ENCODE measurements at regions not wholly inside any gene's neighbourhood (a gene's known extent, or its start where the extent isn't known, plus 50 kb on each side); places are given as distances from the start of the nearest gene placed in this dataset.
A peak's percentile ranks its signal among the peaks of the same experiment; 100 is the strongest.
"Not testable (repeated sequence)": the region's sequence is repeated elsewhere in the genome, so short reads cannot be mapped to it uniquely, and the experiment has no call there.

- intact Hi-C loops (cut with DNase I), result loop anchor here in 1 of 2 donors (5.0 kb wide), 1 partner anchor 323 kb away; no protein-coding TSS in a partner anchor
- no peaks in the 10 kb centered on the region for H3K27me3 ChIP-seq (ENCODE audit: insufficient read depth in 3 of 3, low read length in 2 of 3)
- no peak for DNase-seq
- peaks cover 8% of the 10 kb centered on the region for H3K4me1 ChIP-seq
- no peaks in the 10 kb centered on the region for H3K36me3 ChIP-seq (ENCODE audit: insufficient read depth in 1 of 2, low read depth in 1 of 2)
- ATAC-seq, result peak in 3 of 4 donors; percentile 25 to 41 (median 36)
- H3K27ac ChIP-seq, result no peak overlapping the region
- TF ChIP-seq, protein P1, sequence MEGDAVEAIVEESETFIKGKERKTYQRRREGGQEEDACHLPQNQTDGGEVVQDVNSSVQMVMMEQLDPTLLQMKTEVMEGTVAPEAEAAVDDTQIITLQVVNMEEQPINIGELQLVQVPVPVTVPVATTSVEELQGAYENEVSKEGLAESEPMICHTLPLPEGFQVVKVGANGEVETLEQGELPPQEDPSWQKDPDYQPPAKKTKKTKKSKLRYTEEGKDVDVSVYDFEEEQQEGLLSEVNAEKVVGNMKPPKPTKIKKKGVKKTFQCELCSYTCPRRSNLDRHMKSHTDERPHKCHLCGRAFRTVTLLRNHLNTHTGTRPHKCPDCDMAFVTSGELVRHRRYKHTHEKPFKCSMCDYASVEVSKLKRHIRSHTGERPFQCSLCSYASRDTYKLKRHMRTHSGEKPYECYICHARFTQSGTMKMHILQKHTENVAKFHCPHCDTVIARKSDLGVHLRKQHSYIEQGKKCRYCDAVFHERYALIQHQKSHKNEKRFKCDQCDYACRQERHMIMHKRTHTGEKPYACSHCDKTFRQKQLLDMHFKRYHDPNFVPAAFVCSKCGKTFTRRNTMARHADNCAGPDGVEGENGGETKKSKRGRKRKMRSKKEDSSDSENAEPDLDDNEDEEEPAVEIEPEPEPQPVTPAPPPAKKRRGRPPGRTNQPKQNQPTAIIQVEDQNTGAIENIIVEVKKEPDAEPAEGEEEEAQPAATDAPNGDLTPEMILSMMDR (IDR thresholded peaks at IDR 0.05), result no peak
- H3K4me3 ChIP-seq, result peak overlapping the region; percentile 55
- 11 to 17% (median 16%) methylated on average over 8 of the region's 8 CpGs for WGBS, 3 donors
- no peaks in the 10 kb centered on the region for H3K9me3 ChIP-seq
Observed at GRCh38 chr6:85865420-85866369, 223.0 kb upstream of the SYNCRIP start.

- DNase-seq, result no peak
- peaks cover 8% of the 10 kb centered on the region for H3K4me1 ChIP-seq
- no peak overlapping the region for H3K27ac ChIP-seq
- peak overlapping the region; percentile 55 for H3K4me3 ChIP-seq
- no peak for ATAC-seq
- 29 to 45% (median 39%) methylated on average over 7 of the region's 7 CpGs for WGBS, 3 donors
- no peaks in the 10 kb centered on the region for H3K36me3 ChIP-seq (ENCODE audit: insufficient read depth in 1 of 2, low read depth in 1 of 2)
- H3K27me3 ChIP-seq (ENCODE audit: insufficient read depth in 3 of 3, low read length in 2 of 3), result no peaks in the 10 kb centered on the region
- intact Hi-C loops (cut with DNase I), result loop anchor here in 1 of 2 donors (5.0 kb wide), 1 partner anchor 322 kb away; no protein-coding TSS in a partner anchor
- TF ChIP-seq, protein P1 (IDR thresholded peaks at IDR 0.05), result no peak
- H3K9me3 ChIP-seq, result no peaks in the 10 kb centered on the region
Observed at GRCh38 chr6:85864453-85865401, 222.0 kb upstream of the SYNCRIP start.

DNA sequence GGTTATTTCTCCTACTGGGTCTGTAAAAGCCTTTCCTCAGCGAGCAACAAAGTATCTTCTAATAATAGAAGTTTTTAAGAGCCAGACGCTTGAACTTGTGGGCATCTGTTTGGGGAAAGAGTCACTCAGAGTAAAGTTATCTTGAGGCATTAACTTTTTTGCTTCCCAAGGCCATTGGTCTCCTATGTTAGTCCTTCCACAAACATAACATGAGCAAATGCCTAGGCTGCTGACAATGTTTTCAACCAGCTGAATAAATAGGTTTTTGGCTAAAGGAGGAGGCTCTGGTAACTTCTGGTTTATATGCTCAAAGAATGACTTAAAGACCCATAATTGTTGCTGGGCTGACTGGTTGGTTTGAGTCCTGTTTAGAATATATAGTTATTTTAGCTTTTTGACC, 213.5 kb upstream of the SYNCRIP start:
- intact Hi-C loops (cut with DNase I), result no loop called here

GRCh38 chr6:85838351-85839119, 195.8 kb upstream of the SYNCRIP start:
- intact Hi-C loops (cut with DNase I); H3K36me3 ChIP-seq (ENCODE audit: insufficient read depth in 1 of 2, low read depth in 1 of 2); DNase-seq; ATAC-seq; H3K4me3 ChIP-seq; H3K27me3 ChIP-seq (ENCODE audit: insufficient read depth in 3 of 3, low read length in 2 of 3); H3K4me1 ChIP-seq; H3K9me3 ChIP-seq; H3K27ac ChIP-seq: not testable (repeated sequence)
- WGBS, 3 donors, result 95 to 97% (median 96%) methylated on average over 20 to 37 of the region's 37 CpGs

More for the DNA sequence above, 213.5 kb upstream of the SYNCRIP start:
- Histone ChIP-seq H3K9me3 (peaks cover 8% of the 10 kb centered on the region), H3K4me3 (no peak overlapping the region), H3K27me3 (ENCODE audit: insufficient read depth in 3 of 3, low read length in 2 of 3) (no peaks in the 10 kb centered on the region), H3K4me1 (no peaks in the 10 kb centered on the region), H3K27ac (no peak overlapping the region), H3K36me3 (ENCODE audit: insufficient read depth in 1 of 2, low read depth in 1 of 2) (no peaks in the 10 kb centered on the region)
- TF ChIP-seq, protein P1 (IDR thresholded peaks at IDR 0.05), result no peak
- 44 to 60% (median 46%) methylated on average over 2 of the region's 2 CpGs for WGBS, 3 donors
- ATAC-seq (no peak), DNase-seq (no peak)

All from psoas muscle (tissue), 7 donors.